NCI-H1092 treated with DMSO at 0.1 percent for 48 hours (cell line): ENCODE measurements at regions not wholly inside any gene's neighbourhood (a gene's known extent, or its start where the extent isn't known, plus 50 kb on each side); places are given as distances from the start of the nearest gene placed in this dataset.
"Not testable (repeated sequence)": the region's sequence is repeated elsewhere in the genome, so short reads cannot be mapped to it uniquely, and the experiment has no call there.

Experiments
- DNase-seq: peaks from one replicate; lab custom pipeline; 2025; lab: John Stamatoyannopoulos, UW

- DNase-seq: no peak
Measured at GRCh38 chr3:159271799-159272512, 470.1 kb downstream of the MFSD1 start.

- no peak for DNase-seq
Measured at GRCh38 chr3:159273070-159273469, 471.2 kb downstream of the MFSD1 start.

GRCh38 chr3:159273608-159274007 is 471.8 kb downstream of the MFSD1 start:
- no peak for DNase-seq

GRCh38 chr3:159275741-159276140 is 473.9 kb downstream of the MFSD1 start:
- no peak for DNase-seq

- no peak for DNase-seq
Measured at GRCh38 chr3:159277814-159278213, 476.0 kb downstream of the MFSD1 start.

- DNase-seq: peak; percentile 75
Measured at GRCh38 chr3:159280386-159281191, 478.7 kb downstream of the MFSD1 start.

- no peak for DNase-seq
Measured at GRCh38 chr3:159293493-159293892, 491.6 kb downstream of the MFSD1 start.

- DNase-seq: no peak
Measured at GRCh38 chr3:159301961-159302360, 500.1 kb downstream of the MFSD1 start.

GRCh38 chr3:159305017-159305416 is 503.2 kb downstream of the MFSD1 start:
- no peak for DNase-seq

GRCh38 chr3:159316706-159317105 is 514.9 kb downstream of the MFSD1 start:
- DNase-seq: not testable (repeated sequence)

GRCh38 chr3:159319156-159319555 is 517.3 kb downstream of the MFSD1 start:
- no peak for DNase-seq

GRCh38 chr3:159322322-159322939 is 520.6 kb downstream of the MFSD1 start:
- DNase-seq: no peak

- no peak for DNase-seq
Measured at GRCh38 chr3:159323848-159324247, 522.0 kb downstream of the MFSD1 start.

- DNase-seq: no peak
Measured at GRCh38 chr3:159326998-159327397, 525.1 kb downstream of the MFSD1 start.

- no peak for DNase-seq
Measured at GRCh38 chr3:159332535-159333099, 530.8 kb downstream of the MFSD1 start.

GRCh38 chr3:159339131-159339530 is 537.3 kb downstream of the MFSD1 start:
- DNase-seq: no peak

- DNase-seq: no peak
Measured at GRCh38 chr3:159340877-159341500, 539.1 kb downstream of the MFSD1 start.

- no peak for DNase-seq
Measured at GRCh38 chr3:159346271-159346903, 544.5 kb downstream of the MFSD1 start.

GRCh38 chr3:159348431-159348830 is 546.6 kb downstream of the MFSD1 start:
- DNase-seq: no peak

GRCh38 chr3:159356606-159357005 is 554.8 kb downstream of the MFSD1 start:
- DNase-seq: no peak

- DNase-seq: no peak
Measured at GRCh38 chr3:159364511-159364910, 562.7 kb downstream of the MFSD1 start.

- DNase-seq: no peak
Measured at GRCh38 chr3:159366476-159366875, 564.6 kb downstream of the MFSD1 start.
